Tibial nerve (tissue), 4 donors: ENCODE measurements at regions not wholly inside any gene's neighbourhood (a gene's known extent, or its start where the extent isn't known, plus 50 kb on each side); places are given as distances from the start of the nearest gene placed in this dataset.

ENCODE experiments used
- EP300 ChIP-seq, 2 donors: sonication (generic); formaldehyde crosslinking; IDR thresholded peaks; one replicate each; pipeline ENCODE4 v1.6.1; 2017; ENCODE audit warnings: antibody characterized with exemption in 2 of 2, mild to moderate bottlenecking in 1 of 2
- POLR2A ChIP-seq, 2 donors: fragments of 450-650 bp; IDR thresholded peaks; one replicate each; pipeline ENCODE4 v1.6.1; 2017; ENCODE audit warnings: antibody characterized with exemption in 2 of 2, mild to moderate bottlenecking in 2 of 2, moderate library complexity in 2 of 2
- TF ChIP-seq, protein P1 (sequence below), 5 experiments: fragments of 200-600 bp in 3 of 5; fragments of 450-650 bp in 2 of 5; sonication (generic) in 3 of 5; IDR thresholded peaks; one replicate each; pipeline ENCODE4 v1.5.1; 2016 to 2019; ENCODE audit warnings: antibody characterized with exemption in 5 of 5, mild to moderate bottlenecking in 3 of 5, moderate library complexity in 2 of 5

DNA sequence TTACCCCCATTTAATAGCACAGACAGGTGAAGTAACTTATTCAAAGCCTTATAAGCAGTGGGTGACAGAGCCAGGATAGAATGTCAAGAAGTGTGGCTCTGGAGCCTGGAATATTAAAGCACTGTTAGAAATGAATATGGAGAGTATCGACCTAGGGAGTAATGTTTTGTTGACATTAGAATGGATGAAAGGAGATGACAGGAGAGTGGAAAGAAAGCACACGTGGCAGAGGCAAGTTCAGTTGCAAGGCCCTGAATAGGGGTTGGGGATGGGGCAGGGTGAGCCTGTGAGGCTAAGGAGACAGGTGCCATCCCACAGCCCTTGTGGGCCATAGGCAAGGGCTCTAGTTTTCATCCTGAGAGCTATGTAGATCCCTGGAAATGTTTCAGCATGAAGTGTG is 125.5 kb upstream of the PLXNA2 start:
- TF ChIP-seq POLR2A (IDR thresholded peaks at IDR 0.05) (no peak), EP300 (IDR thresholded peaks at IDR 0.05) (no peak)
- TF ChIP-seq, protein P1, sequence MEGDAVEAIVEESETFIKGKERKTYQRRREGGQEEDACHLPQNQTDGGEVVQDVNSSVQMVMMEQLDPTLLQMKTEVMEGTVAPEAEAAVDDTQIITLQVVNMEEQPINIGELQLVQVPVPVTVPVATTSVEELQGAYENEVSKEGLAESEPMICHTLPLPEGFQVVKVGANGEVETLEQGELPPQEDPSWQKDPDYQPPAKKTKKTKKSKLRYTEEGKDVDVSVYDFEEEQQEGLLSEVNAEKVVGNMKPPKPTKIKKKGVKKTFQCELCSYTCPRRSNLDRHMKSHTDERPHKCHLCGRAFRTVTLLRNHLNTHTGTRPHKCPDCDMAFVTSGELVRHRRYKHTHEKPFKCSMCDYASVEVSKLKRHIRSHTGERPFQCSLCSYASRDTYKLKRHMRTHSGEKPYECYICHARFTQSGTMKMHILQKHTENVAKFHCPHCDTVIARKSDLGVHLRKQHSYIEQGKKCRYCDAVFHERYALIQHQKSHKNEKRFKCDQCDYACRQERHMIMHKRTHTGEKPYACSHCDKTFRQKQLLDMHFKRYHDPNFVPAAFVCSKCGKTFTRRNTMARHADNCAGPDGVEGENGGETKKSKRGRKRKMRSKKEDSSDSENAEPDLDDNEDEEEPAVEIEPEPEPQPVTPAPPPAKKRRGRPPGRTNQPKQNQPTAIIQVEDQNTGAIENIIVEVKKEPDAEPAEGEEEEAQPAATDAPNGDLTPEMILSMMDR (IDR thresholded peaks at IDR 0.05): no peak
